Neural cell (in vitro differentiated cells): ENCODE measurements at regions not wholly inside any gene's neighbourhood (a gene's known extent, or its start where the extent isn't known, plus 50 kb on each side); places are given as distances from the start of the nearest gene placed in this dataset.

Source experiments
- EP300 ChIP-seq: fragments of 450-650 bp; conservative IDR thresholded peaks from 2 replicates; pipeline ENCODE4 v1.6.1; 2014; ENCODE audit warnings: antibody characterized with exemption, mild to moderate bottlenecking, moderate library complexity; ENCODE audit not compliant: poor library complexity, severe bottlenecking
- EZH2 ChIP-seq: fragments of 200-600, 300-800 bp; shearing (Covaris generic), sonication (generic); IDR thresholded peaks from 2 replicates; pipeline ENCODE4 v1.6.1; 2014; ENCODE audit warnings: antibody characterized with exemption, low read length, borderline replicate concordance, mild to moderate bottlenecking; ENCODE audit not compliant: insufficient read depth, poor library complexity, severe bottlenecking
- MXI1 ChIP-seq: fragments of 450-650 bp; conservative IDR thresholded peaks from 2 replicates; pipeline ENCODE4 v1.6.1; 2014; ENCODE audit warnings: antibody characterized with exemption, mild to moderate bottlenecking; ENCODE audit not compliant: poor library complexity, severe bottlenecking
- POLR2AphosphoS5 ChIP-seq: IDR thresholded peaks from 2 replicates; pipeline ENCODE4 v1.6.1; 2012
- RAD21 ChIP-seq: fragments of 450-650 bp; conservative IDR thresholded peaks from 2 replicates; pipeline ENCODE4 v1.6.1; 2014; ENCODE audit warnings: antibody characterized with exemption, mild to moderate bottlenecking, moderate library complexity
- SMC3 ChIP-seq: fragments of 450-650 bp; conservative IDR thresholded peaks from 2 replicates; pipeline ENCODE4 v1.6.1; 2014; ENCODE audit warnings: antibody characterized with exemption, mild to moderate bottlenecking, moderate library complexity; ENCODE audit not compliant: poor library complexity
- TF ChIP-seq, protein P1 (sequence below): fragments of 450-650 bp; IDR thresholded peaks from 2 replicates; pipeline ENCODE4 v1.5.1; 2014; ENCODE audit warnings: antibody characterized with exemption, mild to moderate bottlenecking, moderate library complexity; ENCODE audit not compliant: poor library complexity, severe bottlenecking

DNA sequence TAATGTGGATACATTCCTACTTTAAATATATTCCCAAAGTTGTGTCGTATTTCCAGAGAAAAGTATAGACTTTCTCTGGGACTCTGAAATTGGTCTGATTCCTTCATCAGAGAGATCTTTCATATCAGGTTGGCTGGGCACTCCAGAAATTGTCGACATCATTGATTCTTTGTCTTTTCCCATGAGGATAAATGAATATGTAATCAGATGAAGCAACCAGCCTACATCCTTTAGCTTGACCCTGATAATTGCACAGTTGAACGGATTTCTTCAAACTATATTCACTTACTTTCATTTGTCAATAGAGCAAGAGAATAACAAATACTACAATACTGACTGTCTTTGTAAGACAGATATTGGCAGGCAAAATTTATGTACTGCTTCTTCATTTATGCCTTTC is 680.2 kb upstream of the LRRTM4 start:
- TF ChIP-seq EP300 (no peak), RAD21 (no peak), POLR2AphosphoS5 (no peak), MXI1 (no peak), SMC3 (no peak), EZH2 (no peak)
- TF ChIP-seq, protein P1, sequence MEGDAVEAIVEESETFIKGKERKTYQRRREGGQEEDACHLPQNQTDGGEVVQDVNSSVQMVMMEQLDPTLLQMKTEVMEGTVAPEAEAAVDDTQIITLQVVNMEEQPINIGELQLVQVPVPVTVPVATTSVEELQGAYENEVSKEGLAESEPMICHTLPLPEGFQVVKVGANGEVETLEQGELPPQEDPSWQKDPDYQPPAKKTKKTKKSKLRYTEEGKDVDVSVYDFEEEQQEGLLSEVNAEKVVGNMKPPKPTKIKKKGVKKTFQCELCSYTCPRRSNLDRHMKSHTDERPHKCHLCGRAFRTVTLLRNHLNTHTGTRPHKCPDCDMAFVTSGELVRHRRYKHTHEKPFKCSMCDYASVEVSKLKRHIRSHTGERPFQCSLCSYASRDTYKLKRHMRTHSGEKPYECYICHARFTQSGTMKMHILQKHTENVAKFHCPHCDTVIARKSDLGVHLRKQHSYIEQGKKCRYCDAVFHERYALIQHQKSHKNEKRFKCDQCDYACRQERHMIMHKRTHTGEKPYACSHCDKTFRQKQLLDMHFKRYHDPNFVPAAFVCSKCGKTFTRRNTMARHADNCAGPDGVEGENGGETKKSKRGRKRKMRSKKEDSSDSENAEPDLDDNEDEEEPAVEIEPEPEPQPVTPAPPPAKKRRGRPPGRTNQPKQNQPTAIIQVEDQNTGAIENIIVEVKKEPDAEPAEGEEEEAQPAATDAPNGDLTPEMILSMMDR, result no peak
